OCI-LY3 (cell line): ENCODE measurements at regions not wholly inside any gene's neighbourhood (a gene's known extent, or its start where the extent isn't known, plus 50 kb on each side); places are given as distances from the start of the nearest gene placed in this dataset.

Experiments
- CTCF ChIP-seq: fragments of 200-600, 300-600 bp; sonication (generic); IDR thresholded peaks from 2 replicates; pipeline ENCODE4 v1.5.1; 2014; ENCODE audit warnings: antibody characterized with exemption, low read length, low read depth
- EZH2phosphoT487 ChIP-seq: fragments of 200-600 bp; shearing (Covaris generic); IDR thresholded peaks from 2 replicates; pipeline ENCODE4 v1.6.1; 2018; ENCODE audit warnings: antibody characterized with exemption, mixed run types, low read depth

GRCh38 chr5:58011301-58011700, 448.6 kb downstream of the PLK2 start:
- TF ChIP-seq CTCF (no peak), EZH2phosphoT487 (no peak)
